ENCODE measurements at regions not wholly inside any gene's neighbourhood (a gene's known extent, or its start where the extent isn't known, plus 50 kb on each side); places are given as distances from the start of the nearest gene placed in this dataset.

GRCh38 chr22:49103314-49104059 is 724.2 kb downstream of the BRD1 start:
- TF ChIP-seq CTCF (IDR thresholded peaks at IDR 0.05), result no peak
- no peak for TF ChIP-seq POLR2A (IDR thresholded peaks at IDR 0.05)

Data from adrenal gland (tissue), 5 donors.